Smooth muscle cell (in vitro differentiated cells): ENCODE measurements at regions not wholly inside any gene's neighbourhood (a gene's known extent, or its start where the extent isn't known, plus 50 kb on each side); places are given as distances from the start of the nearest gene placed in this dataset.

Source experiments
- DNase-seq: peaks from one replicate; lab custom pipeline; 2025; ENCODE audit not compliant: unreplicated experiment; lab: John Stamatoyannopoulos, UW
- H2AFZ ChIP-seq: fragments of 200-600 bp; sonication (generic); 2 replicates; pipeline ENCODE4 v1.6.0; 2016; ENCODE audit warnings: antibody characterized with exemption, low read depth, mild to moderate bottlenecking
- H3F3A ChIP-seq: fragments of 200-600 bp; sonication (generic); 2 replicates; pipeline ENCODE4 v1.6.0; 2017; ENCODE audit warnings: antibody characterized with exemption, low read depth
- H3K27ac ChIP-seq: fragments of 200-600 bp; sonication (generic); 2 replicates; pipeline ENCODE4 v1.5.1; 2016; ENCODE audit warnings: low read depth, mild to moderate bottlenecking
- H3K27me3 ChIP-seq: fragments of 200-600 bp; sonication (generic); 2 replicates; pipeline ENCODE4 v1.6.1; 2016; ENCODE audit warnings: low read depth, mild to moderate bottlenecking
- H3K36me3 ChIP-seq: fragments of 200-600 bp; sonication (generic); 2 replicates; pipeline ENCODE4 v1.5.1; 2016; ENCODE audit warnings: low read depth
- H3K4me1 ChIP-seq: fragments of 200-600 bp; sonication (generic); 2 replicates; pipeline ENCODE4 v1.5.1; 2016; ENCODE audit warnings: low read depth
- H3K4me2 ChIP-seq: fragments of 200-600 bp; sonication (generic); 2 replicates; pipeline ENCODE4 v1.6.0; 2016; ENCODE audit warnings: mild to moderate bottlenecking
- H3K4me3 ChIP-seq: fragments of 200-600 bp; sonication (generic); 2 replicates; pipeline ENCODE4 v1.5.1; 2016; ENCODE audit warnings: mild to moderate bottlenecking
- H3K79me2 ChIP-seq: fragments of 200-600 bp; sonication (generic); 2 replicates; pipeline ENCODE4 v1.6.0; 2016; ENCODE audit warnings: low read depth, mild to moderate bottlenecking
- H3K9ac ChIP-seq: fragments of 200-600 bp; sonication (generic); 2 replicates; pipeline ENCODE4 v1.6.0; 2016; ENCODE audit warnings: low read depth
- H3K9me3 ChIP-seq: fragments of 200-600 bp; sonication (generic); replicated peaks from 2 replicates; pipeline ENCODE4 v1.5.1; 2016; ENCODE audit warnings: low read depth
- H4K20me1 ChIP-seq: fragments of 200-600 bp; sonication (generic); 2 replicates; pipeline ENCODE4 v1.6.0; 2016; ENCODE audit warnings: low read depth
- WGBS: methylation state at CpG from one replicate; pipeline ENCODE4 v1.1.7; 2016; ENCODE audit warnings: low lambda C conversion rate; 5-methylcytosine and 5-hydroxymethylcytosine counted together
- TF ChIP-seq, protein P1 (sequence below): fragments of 200-600 bp; sonication (generic); IDR thresholded peaks from 2 replicates; pipeline ENCODE4 v1.5.1; 2017; ENCODE audit warnings: borderline replicate concordance, mild to moderate bottlenecking, antibody characterized with exemption; ENCODE audit not compliant: insufficient read depth, poor library complexity, severe bottlenecking

DNA sequence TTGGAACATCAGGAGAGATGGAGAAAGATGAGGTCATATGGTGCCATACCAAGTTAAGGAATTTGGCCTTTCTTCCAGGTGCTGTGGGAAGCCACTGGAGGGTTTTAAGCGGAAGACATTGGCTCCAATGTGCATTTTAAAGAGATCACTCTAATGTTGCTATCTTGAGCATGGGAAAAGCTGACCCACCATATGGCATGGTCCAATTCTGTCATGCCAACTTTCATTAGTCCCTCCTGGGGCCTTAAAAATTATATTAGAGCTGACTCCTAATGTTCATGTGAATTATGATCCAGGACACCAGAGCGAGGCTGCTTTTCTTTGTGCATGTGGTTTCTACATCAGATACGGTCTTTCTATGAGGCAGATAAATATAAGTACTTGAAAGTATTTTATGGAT, 335.0 kb upstream of the TSHZ2 start:
- no peaks in the 10 kb centered on the region for H4K20me1 ChIP-seq
- WGBS, result 88% methylated on average over 3 of the region's 3 CpGs
- no peak overlapping the region for H2AFZ ChIP-seq
- H3K36me3 ChIP-seq, result no peaks in the 10 kb centered on the region
- H3K9ac ChIP-seq, result no peak overlapping the region
- no peaks in the 10 kb centered on the region for H3K9me3 ChIP-seq
- H3K4me2 ChIP-seq, result no peak overlapping the region
- no peak overlapping the region for H3K27ac ChIP-seq
- H3F3A ChIP-seq, result no peaks in the 10 kb centered on the region
- no peaks in the 10 kb centered on the region for H3K4me1 ChIP-seq
- TF ChIP-seq, protein P1, sequence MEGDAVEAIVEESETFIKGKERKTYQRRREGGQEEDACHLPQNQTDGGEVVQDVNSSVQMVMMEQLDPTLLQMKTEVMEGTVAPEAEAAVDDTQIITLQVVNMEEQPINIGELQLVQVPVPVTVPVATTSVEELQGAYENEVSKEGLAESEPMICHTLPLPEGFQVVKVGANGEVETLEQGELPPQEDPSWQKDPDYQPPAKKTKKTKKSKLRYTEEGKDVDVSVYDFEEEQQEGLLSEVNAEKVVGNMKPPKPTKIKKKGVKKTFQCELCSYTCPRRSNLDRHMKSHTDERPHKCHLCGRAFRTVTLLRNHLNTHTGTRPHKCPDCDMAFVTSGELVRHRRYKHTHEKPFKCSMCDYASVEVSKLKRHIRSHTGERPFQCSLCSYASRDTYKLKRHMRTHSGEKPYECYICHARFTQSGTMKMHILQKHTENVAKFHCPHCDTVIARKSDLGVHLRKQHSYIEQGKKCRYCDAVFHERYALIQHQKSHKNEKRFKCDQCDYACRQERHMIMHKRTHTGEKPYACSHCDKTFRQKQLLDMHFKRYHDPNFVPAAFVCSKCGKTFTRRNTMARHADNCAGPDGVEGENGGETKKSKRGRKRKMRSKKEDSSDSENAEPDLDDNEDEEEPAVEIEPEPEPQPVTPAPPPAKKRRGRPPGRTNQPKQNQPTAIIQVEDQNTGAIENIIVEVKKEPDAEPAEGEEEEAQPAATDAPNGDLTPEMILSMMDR, result no peak
- H3K27me3 ChIP-seq, result peaks cover 3% of the 10 kb centered on the region
- no peak for DNase-seq
- H3K4me3 ChIP-seq, result no peak overlapping the region
- no peaks in the 10 kb centered on the region for H3K79me2 ChIP-seq

DNA sequence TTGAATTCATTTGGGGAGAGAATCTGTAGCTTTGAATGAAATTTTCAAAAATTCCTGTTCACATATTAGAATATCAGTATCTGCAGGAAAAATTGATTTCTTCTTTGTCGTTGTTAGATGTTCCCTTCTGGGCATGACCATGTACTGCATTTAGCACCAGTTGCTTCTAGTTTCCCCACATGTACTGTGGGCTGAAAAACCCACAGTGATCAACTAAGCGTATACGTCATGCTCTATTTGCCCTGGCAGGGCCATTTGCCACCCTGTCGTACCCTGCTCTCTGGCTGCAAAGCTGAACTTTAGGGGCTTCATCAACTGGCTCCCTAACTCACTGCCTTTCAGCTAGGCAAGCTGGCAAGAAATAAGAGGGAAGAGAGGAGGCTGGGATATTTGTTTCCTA, 340.7 kb upstream of the TSHZ2 start:
- H3K27me3 ChIP-seq, result peaks cover 7% of the 10 kb centered on the region
- H3K4me3 ChIP-seq, result no peak overlapping the region
- H3K27ac ChIP-seq, result no peak overlapping the region
- no peaks in the 10 kb centered on the region for H4K20me1 ChIP-seq
- WGBS, result 96% methylated on average over 4 of the region's 4 CpGs
- no peak overlapping the region for H3K9ac ChIP-seq
- H2AFZ ChIP-seq, result no peak overlapping the region
- H3K36me3 ChIP-seq, result no peaks in the 10 kb centered on the region
- DNase-seq, result no peak
- no peaks in the 10 kb centered on the region for H3K79me2 ChIP-seq
- no peaks in the 10 kb centered on the region for H3K9me3 ChIP-seq
- H3K4me2 ChIP-seq, result no peak overlapping the region
- TF ChIP-seq, protein P1, result no peak
- H3F3A ChIP-seq, result no peaks in the 10 kb centered on the region
- no peaks in the 10 kb centered on the region for H3K4me1 ChIP-seq

DNA sequence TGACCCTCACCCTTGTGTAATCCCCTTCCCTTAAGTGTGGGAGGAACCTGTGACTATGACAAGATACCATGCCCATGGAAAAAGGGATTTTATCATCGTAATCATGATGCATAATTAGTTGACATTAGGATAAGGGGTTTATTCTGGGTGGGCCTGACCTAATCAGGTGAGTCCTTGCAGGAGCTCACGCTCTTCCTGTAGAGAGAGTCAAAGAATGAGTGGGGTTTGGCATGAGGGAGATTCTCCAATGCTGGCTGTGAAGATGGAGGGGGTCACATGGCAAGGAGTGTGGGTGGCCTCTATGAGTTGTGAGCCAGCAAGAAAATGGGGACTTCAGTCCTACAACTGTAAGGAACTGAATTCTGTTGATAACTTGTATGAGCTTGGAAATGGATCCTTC, 342.0 kb upstream of the TSHZ2 start:
- Histone ChIP-seq H3K36me3 (no peaks in the 10 kb centered on the region), H3K4me2 (no peak overlapping the region)
- TF ChIP-seq, protein P1, result no peak

DNA sequence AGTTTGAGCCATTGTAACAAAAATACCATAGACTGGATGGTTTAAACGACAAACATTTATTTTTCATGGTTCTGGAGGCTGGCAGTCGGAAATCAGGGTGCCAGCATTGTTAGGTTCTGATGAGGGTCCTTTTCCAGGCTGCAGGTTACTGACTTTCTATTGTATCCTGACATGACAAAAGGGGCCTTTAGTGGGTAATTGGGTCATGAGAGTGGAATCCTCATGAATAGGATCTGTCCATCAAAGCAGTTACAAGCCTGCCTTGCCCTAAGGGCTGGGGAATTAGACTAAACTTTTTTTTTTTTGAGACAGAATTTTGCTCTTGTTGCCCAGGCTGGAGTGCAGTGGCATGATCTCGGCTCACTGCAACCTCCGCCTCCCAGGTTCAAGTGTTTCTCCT, 347.9 kb upstream of the TSHZ2 start:
- no peak overlapping the region for H2AFZ ChIP-seq
- no peak for DNase-seq
- H3F3A ChIP-seq, result no peaks in the 10 kb centered on the region
- no peak overlapping the region for H3K27ac ChIP-seq
- H3K9ac ChIP-seq, result no peak overlapping the region
- no peak overlapping the region for H3K4me2 ChIP-seq
- 83% methylated on average over 4 of the region's 4 CpGs for WGBS
- TF ChIP-seq, protein P1, result no peak
- no peaks in the 10 kb centered on the region for H3K9me3 ChIP-seq
- peaks cover 4% of the 10 kb centered on the region for H3K27me3 ChIP-seq
- H4K20me1 ChIP-seq, result no peaks in the 10 kb centered on the region
- H3K79me2 ChIP-seq, result no peaks in the 10 kb centered on the region
- H3K36me3 ChIP-seq, result no peaks in the 10 kb centered on the region
- H3K4me1 ChIP-seq, result no peaks in the 10 kb centered on the region
- no peak overlapping the region for H3K4me3 ChIP-seq

More for the DNA sequence above, 342.0 kb upstream of the TSHZ2 start:
- H4K20me1 ChIP-seq, result no peaks in the 10 kb centered on the region
- no peaks in the 10 kb centered on the region for H3F3A ChIP-seq
- H3K27ac ChIP-seq, result no peak overlapping the region
- no peaks in the 10 kb centered on the region for H3K79me2 ChIP-seq
- peaks cover 7% of the 10 kb centered on the region for H3K27me3 ChIP-seq
- no peak for DNase-seq
- no peak overlapping the region for H2AFZ ChIP-seq
- WGBS, result 46% methylated on average over 2 of the region's 2 CpGs
- no peak overlapping the region for H3K9ac ChIP-seq
- H3K9me3 ChIP-seq, result no peaks in the 10 kb centered on the region
- H3K4me1 ChIP-seq, result no peaks in the 10 kb centered on the region
- no peak overlapping the region for H3K4me3 ChIP-seq
